IPS DF 6.9 (cell line): ENCODE measurements at regions not wholly inside any gene's neighbourhood (a gene's known extent, or its start where the extent isn't known, plus 50 kb on each side); places are given as distances from the start of the nearest gene placed in this dataset.
A peak's percentile ranks its signal among the peaks of the same experiment; 100 is the strongest.

Experiments
- DNase-seq: peaks from one replicate; pipeline ENCODE4 v3.0.0-alpha.2; 2013; ENCODE audit warnings: low read depth, low spot score
- H3K27ac ChIP-seq: one replicate; pipeline ENCODE4 v1.5.1; 2013; ENCODE audit warnings: low read length, control low read depth
- H3K27me3 ChIP-seq: 2 replicates; pipeline ENCODE4 v1.6.1; 2013; ENCODE audit warnings: mild to moderate bottlenecking, low read length; ENCODE audit not compliant: control insufficient read depth, insufficient read depth
- H3K36me3 ChIP-seq: 2 replicates; pipeline ENCODE4 v1.6.1; 2013; ENCODE audit warnings: low read length; ENCODE audit not compliant: control insufficient read depth, insufficient read depth
- H3K4me1 ChIP-seq: 2 replicates; pipeline ENCODE4 v1.6.1; 2013; ENCODE audit warnings: low read length; ENCODE audit not compliant: control insufficient read depth, insufficient read depth
- H3K4me3 ChIP-seq: 2 replicates; pipeline ENCODE4 v1.5.1; 2013; ENCODE audit warnings: mild to moderate bottlenecking, low read length
- H3K9me3 ChIP-seq: 2 replicates; pipeline ENCODE4 v1.6.1; 2013; ENCODE audit warnings: low read length, inconsistent platforms; ENCODE audit not compliant: control insufficient read depth, insufficient read depth
- WGBS: extraction: QIAGEN DNeasy Blood & Tissue Kit; methylation state at CpG from one replicate; pipeline ENCODE4 v1.1.7; 2013; ENCODE audit warnings: mixed read lengths, missing lambda C conversion rate; ENCODE audit not compliant: insufficient read length, insufficient coverage; 5-methylcytosine and 5-hydroxymethylcytosine counted together

DNA sequence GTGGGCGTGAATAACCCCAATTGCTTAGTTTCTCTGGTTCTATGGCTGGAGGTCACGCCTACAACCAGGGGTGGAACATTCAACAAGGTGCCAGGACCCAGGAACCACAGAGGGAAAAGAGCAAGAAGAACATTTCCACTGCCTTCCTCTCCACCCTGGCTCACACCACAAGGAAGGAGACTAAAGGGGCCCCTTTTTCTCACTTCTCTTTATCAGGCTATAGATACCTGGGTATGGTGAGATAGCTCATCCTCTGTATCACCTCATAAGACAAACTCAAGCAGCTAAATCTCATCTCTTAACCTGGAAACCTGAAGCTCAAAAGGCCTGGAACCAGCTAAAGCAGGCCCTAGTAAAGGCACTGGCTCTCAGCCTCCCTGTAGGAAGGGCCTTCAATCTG is 438.8 kb upstream of the OLFM3 start:
- H3K27ac ChIP-seq = no peak overlapping the region
- H3K9me3 ChIP-seq = no peaks in the 10 kb centered on the region
- no peak overlapping the region for H3K4me3 ChIP-seq
- no peak for DNase-seq
- H3K4me1 ChIP-seq = no peaks in the 10 kb centered on the region
- H3K27me3 ChIP-seq = no peaks in the 10 kb centered on the region
- no CpG with 5 or more reads among the region's 2 CpGs for WGBS
- H3K36me3 ChIP-seq = no peaks in the 10 kb centered on the region

DNA sequence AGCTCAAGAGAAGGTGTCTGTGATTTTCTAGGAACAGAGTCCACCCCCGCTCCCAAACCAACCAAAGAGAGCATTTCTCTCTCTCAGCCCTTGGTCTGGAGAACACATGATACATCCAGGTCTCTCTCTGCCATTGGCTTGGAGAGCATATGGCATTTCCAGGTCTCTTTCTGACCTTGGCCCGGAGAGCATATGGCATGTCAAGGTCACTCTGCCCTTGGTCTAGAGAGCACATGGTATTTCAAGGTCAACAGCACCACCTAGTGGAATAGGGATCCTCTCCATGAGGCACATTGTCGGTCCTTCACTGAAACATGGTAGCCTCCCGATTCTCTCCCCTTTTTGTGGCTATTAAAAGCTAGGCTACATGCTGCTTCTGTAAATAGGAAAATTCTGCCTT is 437.7 kb upstream of the OLFM3 start:
- Histone ChIP-seq H3K4me1 (no peaks in the 10 kb centered on the region), H3K36me3 (no peaks in the 10 kb centered on the region), H3K9me3 (no peaks in the 10 kb centered on the region), H3K27ac (no peak overlapping the region), H3K27me3 (no peaks in the 10 kb centered on the region), H3K4me3 (no peak overlapping the region)
- DNase-seq = peak; percentile 29
- WGBS = no CpG with 5 or more reads among the region's 4 CpGs

DNA sequence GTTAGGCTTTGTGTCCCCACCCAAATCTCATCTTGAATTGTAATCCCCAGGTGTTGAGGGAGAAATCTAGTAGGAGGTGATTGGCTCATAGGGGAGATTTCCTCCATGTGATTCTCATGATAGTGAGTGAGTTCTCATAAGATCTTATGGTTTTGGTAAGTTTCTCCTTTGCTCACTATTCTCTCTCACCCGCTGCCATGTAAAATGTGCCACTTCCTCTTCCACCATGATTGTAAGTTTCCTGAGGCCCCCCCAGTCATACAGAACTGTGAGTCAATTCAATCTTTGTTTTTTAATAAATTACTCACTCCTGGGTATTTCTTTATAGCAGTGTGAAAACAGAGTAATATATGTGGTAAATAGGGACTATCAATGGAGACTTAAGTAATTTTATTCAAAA is 434.5 kb upstream of the OLFM3 start:
- no CpG with 5 or more reads among the region's 1 CpG for WGBS
- no peak for DNase-seq

DNA sequence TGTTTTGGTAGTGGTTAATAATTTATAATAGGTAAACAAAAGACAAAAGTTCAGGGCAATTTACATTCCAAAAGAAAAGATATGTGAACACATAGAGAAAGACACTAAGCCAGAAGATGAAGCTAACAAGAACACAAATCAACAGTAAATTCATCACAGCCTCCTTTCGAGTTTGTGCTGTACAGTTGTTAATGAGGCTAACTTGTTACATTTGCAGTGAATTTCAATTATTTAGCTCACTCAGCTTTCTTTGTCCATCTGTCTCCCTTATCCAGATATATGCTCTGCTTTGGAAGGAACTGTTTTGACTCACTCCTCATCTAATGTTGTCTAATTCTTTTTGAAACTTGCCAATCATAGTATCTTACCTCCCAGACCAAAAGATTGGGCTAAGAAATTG is 423.3 kb upstream of the OLFM3 start:
- no peaks in the 10 kb centered on the region for H3K36me3 ChIP-seq
- no peak for DNase-seq
- H3K4me3 ChIP-seq = no peak overlapping the region
- H3K27me3 ChIP-seq = no peaks in the 10 kb centered on the region
- no CpG with 5 or more reads among the region's 1 CpG for WGBS
- H3K4me1 ChIP-seq = no peaks in the 10 kb centered on the region
- H3K27ac ChIP-seq = no peak overlapping the region
- no peaks in the 10 kb centered on the region for H3K9me3 ChIP-seq

More for the DNA sequence above, 434.5 kb upstream of the OLFM3 start:
- H3K4me3 ChIP-seq = no peak overlapping the region
- no peaks in the 10 kb centered on the region for H3K4me1 ChIP-seq
- H3K27me3 ChIP-seq = no peaks in the 10 kb centered on the region
- no peak overlapping the region for H3K27ac ChIP-seq
- no peaks in the 10 kb centered on the region for H3K36me3 ChIP-seq
- no peaks in the 10 kb centered on the region for H3K9me3 ChIP-seq
